IMR-90 (cell line): ENCODE measurements at regions not wholly inside any gene's neighbourhood (a gene's known extent, or its start where the extent isn't known, plus 50 kb on each side); places are given as distances from the start of the nearest gene placed in this dataset.

Source experiments
- ATAC-seq: fragments of 200-7000 bp; cut with Tn5 transposase; 2 replicates; pipeline ENCODE4 v1.9.1; 2020; ENCODE audit warnings: low read depth, mild to moderate bottlenecking, moderate library complexity
- BruUV-seq: library from RNA; stranded (reverse); fragments of 400-500 nt; replicated peaks from 2 replicates; lab custom pipeline; 2021; lab: Mats Ljungman, UMichigan
- CTCF ChIA-PET: fragments of 300-600 bp; formaldehyde crosslinking; extraction: SDS; loops from one replicate; lab custom pipeline; 2021; ENCODE audit warnings: antibody characterized with exemption; lab: Yijun Ruan, JAX
- POLR2A ChIA-PET: fragments of 300-600 bp; sonication (Branson Sonifier 250); formaldehyde crosslinking; loops from one replicate; lab custom pipeline; 2022; ENCODE audit warnings: antibody characterized with exemption; ENCODE audit not compliant: unreplicated experiment; lab: Charles Lee
- DNase-seq: peaks from one replicate; pipeline ENCODE4 v3.0.0; 2013
- H2AFZ ChIP-seq: replicated peaks from 2 replicates; pipeline ENCODE3; 2013; ENCODE audit warnings: low read length, mild to moderate bottlenecking; ENCODE audit not compliant: poor library complexity
- H2AK5ac ChIP-seq: 2 replicates; pipeline ENCODE4 v1.6.1; 2013; ENCODE audit warnings: low read depth, low read length, inconsistent platforms
- H2AK9ac ChIP-seq: replicated peaks from 2 replicates; pipeline ENCODE3; 2013; ENCODE audit warnings: mild to moderate bottlenecking, low read depth, low read length, moderate library complexity; ENCODE audit not compliant: poor library complexity
- H2BK120ac ChIP-seq: 2 replicates; pipeline ENCODE4 v1.6.1; 2013; ENCODE audit warnings: low read depth, low read length, inconsistent platforms
- H2BK15ac ChIP-seq: 3 replicates; pipeline ENCODE4 v1.6.1; 2013; ENCODE audit warnings: low read depth, low read length, inconsistent platforms
- H2BK20ac ChIP-seq: 2 replicates; pipeline ENCODE4 v1.6.1; 2013; ENCODE audit warnings: low read depth, mild to moderate bottlenecking, inconsistent platforms, low read length, moderate library complexity
- H2BK5ac ChIP-seq: 2 replicates; pipeline ENCODE4 v1.6.1; 2013; ENCODE audit warnings: mild to moderate bottlenecking, low read depth, low read length, inconsistent platforms; ENCODE audit not compliant: poor library complexity, severe bottlenecking
- H3K14ac ChIP-seq: replicated peaks from 2 replicates; pipeline ENCODE4 v1.6.1; 2013; ENCODE audit warnings: low read depth, low read length, inconsistent platforms
- H3K18ac ChIP-seq: 2 replicates; pipeline ENCODE4 v1.6.1; 2013; ENCODE audit warnings: low read depth, low read length, control low read depth
- H3K23ac ChIP-seq: 2 replicates; pipeline ENCODE4 v1.6.1; 2013; ENCODE audit warnings: low read depth, low read length, inconsistent platforms
- H3K27ac ChIP-seq: 2 replicates; pipeline ENCODE4 v1.5.1; 2013; ENCODE audit warnings: mild to moderate bottlenecking, control low read depth, low read length; ENCODE audit not compliant: insufficient read depth
- H3K27me3 ChIP-seq: 2 replicates; pipeline ENCODE4 v1.6.1; 2013; ENCODE audit warnings: low read length; ENCODE audit not compliant: control insufficient read depth, insufficient read depth
- H3K36me3 ChIP-seq: 2 replicates; pipeline ENCODE4 v1.6.1; 2013; ENCODE audit warnings: low read length, mixed read lengths; ENCODE audit not compliant: control insufficient read depth, insufficient read depth
- H3K4ac ChIP-seq: 2 replicates; pipeline ENCODE4 v1.6.1; 2013; ENCODE audit warnings: low read depth, low read length, inconsistent platforms
- H3K4me1 ChIP-seq: 2 replicates; pipeline ENCODE4 v1.6.1; 2013; ENCODE audit warnings: low read length, mixed read lengths; ENCODE audit not compliant: control insufficient read depth, insufficient read depth
- H3K4me2 ChIP-seq: 2 replicates; pipeline ENCODE4 v1.6.1; 2013; ENCODE audit warnings: low read depth, mild to moderate bottlenecking, control low read depth, low read length, moderate library complexity
- H3K4me3 ChIP-seq: 2 replicates; pipeline ENCODE4 v1.5.1; 2013; ENCODE audit warnings: low read depth, mild to moderate bottlenecking, control low read depth, low read length, moderate library complexity; ENCODE audit not compliant: insufficient read depth
- H3K56ac ChIP-seq: 2 replicates; pipeline ENCODE4 v1.6.1; 2013; ENCODE audit warnings: low read length, inconsistent platforms; ENCODE audit not compliant: insufficient read depth; ENCODE audit errors: extremely low read depth
- H3K79me1 ChIP-seq, 2 experiments: 2 replicates each; pipeline ENCODE4 v1.6.1; 2013; ENCODE audit warnings: low read length in 2 of 2, inconsistent platforms in 1 of 2, low read depth in 1 of 2
- H3K9ac ChIP-seq: 2 replicates; pipeline ENCODE4 v1.6.1; 2013; ENCODE audit warnings: low read depth, low read length, control low read depth
- H3K9me1 ChIP-seq: 2 replicates; pipeline ENCODE4 v1.6.1; 2013; ENCODE audit warnings: low read length, inconsistent platforms; ENCODE audit not compliant: insufficient read depth
- H3K9me3 ChIP-seq: 2 replicates; pipeline ENCODE4 v1.6.1; 2013; ENCODE audit warnings: low read length; ENCODE audit not compliant: control insufficient read depth, insufficient read depth
- H4K20me1 ChIP-seq: 2 replicates; pipeline ENCODE4 v1.6.1; 2013; ENCODE audit warnings: low read length, inconsistent platforms; ENCODE audit not compliant: insufficient read depth
- H4K5ac ChIP-seq: 2 replicates; pipeline ENCODE4 v1.6.1; 2013; ENCODE audit warnings: mild to moderate bottlenecking, low read depth, low read length, control low read depth
- H4K8ac ChIP-seq, 2 experiments: 2 replicates each; pipeline ENCODE4 v1.6.1; 2013; ENCODE audit warnings: low read depth in 2 of 2, low read length in 2 of 2, control low read depth in 1 of 2, inconsistent platforms in 1 of 2
- H4K91ac ChIP-seq: 2 replicates; pipeline ENCODE4 v1.6.1; 2013; ENCODE audit warnings: low read depth, low read length, inconsistent platforms; ENCODE audit not compliant: insufficient read depth
- BHLHE40 ChIP-seq: fragments of 150-350 bp; IDR thresholded peaks from 2 replicates; pipeline ENCODE4 v1.6.1; 2016; ENCODE audit warnings: mild to moderate bottlenecking, low read depth, low read length
- CEBPB ChIP-seq: IDR thresholded peaks from 2 replicates; pipeline ENCODE4 v1.6.1; 2012; ENCODE audit warnings: low read depth, low read length, improper control_type of control experiment
- ELK1 ChIP-seq: fragments of 150-350 bp; IDR thresholded peaks from 2 replicates; pipeline ENCODE4 v1.6.1; 2016; ENCODE audit warnings: low read depth, mild to moderate bottlenecking, low read length, moderate library complexity, borderline replicate concordance
- FOS ChIP-seq: fragments of 150-350 bp; IDR thresholded peaks from 2 replicates; pipeline ENCODE4 v1.6.1; 2016; ENCODE audit warnings: low read depth, low read length
- POLR2A ChIP-seq: IDR thresholded peaks from 2 replicates; pipeline ENCODE4 v1.6.1; 2012; ENCODE audit warnings: mild to moderate bottlenecking, low read depth, low read length
- RCOR1 ChIP-seq: IDR thresholded peaks from 2 replicates; pipeline ENCODE4 v1.6.1; 2012; ENCODE audit warnings: mild to moderate bottlenecking, low read length, improper control_type of control experiment; ENCODE audit not compliant: insufficient replicate concordance
- RFX5 ChIP-seq: IDR thresholded peaks from 2 replicates; pipeline ENCODE4 v1.8.0; 2012; ENCODE audit warnings: low read depth, mild to moderate bottlenecking, low read length, moderate library complexity
- USF2 ChIP-seq: fragments of 150-350 bp; IDR thresholded peaks from 2 replicates; pipeline ENCODE4 v1.6.1; 2017; ENCODE audit warnings: mild to moderate bottlenecking, antibody characterized with exemption, low read length, low read depth
- WGBS, 2 experiments: methylation state at CpG; one replicate each; pipeline versions ENCODE4 v1.1.5 to v1.1.7; 2013; ENCODE audit warnings: missing lambda C conversion rate in 2 of 2; ENCODE audit not compliant: insufficient read length in 1 of 2; ENCODE audit errors: extremely low coverage in 2 of 2; 5-methylcytosine and 5-hydroxymethylcytosine counted together
- dilution Hi-C: fragments of 300-500 bp; cut with HindIII; formaldehyde crosslinking; loops from one replicate; pipeline ENCODE4 v1.14.3; 2018; ENCODE audit warnings: low sequenced_read_pairs; ENCODE audit not compliant: unreplicated experiment
- in situ Hi-C: fragments of 300-500 bp; cut with MboI; formaldehyde crosslinking; loops from 3 replicates; pipeline ENCODE4 v1.14.3; 2019; ENCODE audit warnings: low sequenced_read_pairs, inconsistent platforms, mixed read lengths
- intact Hi-C: fragments of 100-400 bp; cut with micrococcal nuclease; formaldehyde crosslinking; loops from 2 replicates; pipeline ENCODE4 v1.10.0; 2022
- TF ChIP-seq, protein P1 (sequence below): conservative IDR thresholded peaks from 2 replicates; pipeline ENCODE4 v1.5.1; 2012; ENCODE audit warnings: mild to moderate bottlenecking, low read depth, low read length, improper control_type of control experiment

GRCh38 chr10:77710759-77711682, 73.4 kb upstream of the KCNMA1 start (continued):
- TF ChIP-seq ELK1 (no peak), FOS (no peak), RFX5 (no peak)

DNA sequence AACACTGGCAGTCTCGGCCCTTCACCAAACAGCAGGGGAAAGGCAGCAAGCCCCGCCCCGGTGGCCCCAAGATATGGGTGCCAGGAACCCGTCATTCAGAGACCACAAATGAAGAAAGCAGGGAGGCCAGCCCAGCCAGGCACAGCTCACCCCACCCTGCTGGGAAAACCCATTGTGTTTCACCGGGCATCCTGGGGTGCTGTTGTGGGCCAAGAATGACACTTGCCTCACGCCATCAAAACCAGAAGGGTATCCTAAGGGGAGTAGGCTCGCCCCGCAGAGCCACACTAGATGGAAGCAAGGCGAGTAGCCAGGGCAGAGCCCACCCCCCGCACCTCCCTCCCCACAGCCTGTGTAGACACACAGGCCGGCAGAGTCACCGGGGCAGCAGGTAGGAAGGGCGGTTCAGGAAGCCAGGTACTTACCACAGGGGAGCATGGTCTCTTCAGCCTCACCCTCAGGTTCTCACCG, 72.5 kb upstream of the KCNMA1 start:
- CTCF ChIA-PET, result no interaction called here
- no peak overlapping the region for H4K91ac ChIP-seq
- DNase-seq (no peak), ATAC-seq (no peak)
- H3K4me1 ChIP-seq, result no peaks in the 10 kb centered on the region
- H4K8ac ChIP-seq, result no peak overlapping the region
- BruUV-seq, result no TSS peak
- no peak overlapping the region for H2AFZ ChIP-seq
- H3K4me3 ChIP-seq, result no peak overlapping the region
- in situ Hi-C loops (loop anchor here (5.0 kb wide), 1 partner anchor 533 kb away; no protein-coding TSS in a partner anchor), intact Hi-C loops (loop anchor here (2.0 to 10.0 kb wide), 6 partner anchors 67 to 545 kb away; no protein-coding TSS in a partner anchor), dilution Hi-C loops (no loop called here)
- H3K4ac ChIP-seq, result no peak overlapping the region
- H2AK5ac ChIP-seq, result no peak overlapping the region
- 0 out of 2 replicates have a peak, but pooled peaks cover 3% of the 10 kb centered on the region for H3K9me1 ChIP-seq
- no peak overlapping the region for H2BK20ac ChIP-seq
- no peak overlapping the region for H2BK5ac ChIP-seq
- H3K9me3 ChIP-seq, result no peaks in the 10 kb centered on the region
- H3K14ac ChIP-seq, result no peak overlapping the region
- no peaks in the 10 kb centered on the region for H3K79me1 ChIP-seq
- no peak overlapping the region for H3K9ac ChIP-seq
- H3K23ac ChIP-seq, result no peak overlapping the region
- no peak overlapping the region for H4K5ac ChIP-seq
- peaks cover 9% of the 10 kb centered on the region for H3K27me3 ChIP-seq
- no peaks in the 10 kb centered on the region for H3K36me3 ChIP-seq
- H3K4me2 ChIP-seq, result no peak overlapping the region
- H3K18ac ChIP-seq, result no peak overlapping the region
- H3K56ac ChIP-seq, result no peak overlapping the region
- H2AK9ac ChIP-seq, result no peak overlapping the region
- 100% methylated on average over 1 of the region's 14 CpGs; no CpG with 5 or more reads in 1 of the 2 experiments for WGBS, 2 experiments
- H4K20me1 ChIP-seq, result no peaks in the 10 kb centered on the region
- POLR2A ChIA-PET, result no interaction called here
- no peak overlapping the region for H2BK15ac ChIP-seq
- no peak overlapping the region for H3K27ac ChIP-seq
- H2BK120ac ChIP-seq, result no peak overlapping the region
- TF ChIP-seq, protein P1, sequence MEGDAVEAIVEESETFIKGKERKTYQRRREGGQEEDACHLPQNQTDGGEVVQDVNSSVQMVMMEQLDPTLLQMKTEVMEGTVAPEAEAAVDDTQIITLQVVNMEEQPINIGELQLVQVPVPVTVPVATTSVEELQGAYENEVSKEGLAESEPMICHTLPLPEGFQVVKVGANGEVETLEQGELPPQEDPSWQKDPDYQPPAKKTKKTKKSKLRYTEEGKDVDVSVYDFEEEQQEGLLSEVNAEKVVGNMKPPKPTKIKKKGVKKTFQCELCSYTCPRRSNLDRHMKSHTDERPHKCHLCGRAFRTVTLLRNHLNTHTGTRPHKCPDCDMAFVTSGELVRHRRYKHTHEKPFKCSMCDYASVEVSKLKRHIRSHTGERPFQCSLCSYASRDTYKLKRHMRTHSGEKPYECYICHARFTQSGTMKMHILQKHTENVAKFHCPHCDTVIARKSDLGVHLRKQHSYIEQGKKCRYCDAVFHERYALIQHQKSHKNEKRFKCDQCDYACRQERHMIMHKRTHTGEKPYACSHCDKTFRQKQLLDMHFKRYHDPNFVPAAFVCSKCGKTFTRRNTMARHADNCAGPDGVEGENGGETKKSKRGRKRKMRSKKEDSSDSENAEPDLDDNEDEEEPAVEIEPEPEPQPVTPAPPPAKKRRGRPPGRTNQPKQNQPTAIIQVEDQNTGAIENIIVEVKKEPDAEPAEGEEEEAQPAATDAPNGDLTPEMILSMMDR, result no peak
- TF ChIP-seq BHLHE40 (no peak), ELK1 (no peak), RCOR1 (no peak), CEBPB (no peak), POLR2A (no peak), USF2 (no peak)
